Endothelial cell of umbilical vein (primary cell): ENCODE measurements at regions not wholly inside any gene's neighbourhood (a gene's known extent, or its start where the extent isn't known, plus 50 kb on each side); places are given as distances from the start of the nearest gene placed in this dataset.

Experiments
- BruUV-seq: library from RNA; stranded (reverse); fragments of 400-500 nt; replicated peaks from 2 replicates; lab custom pipeline; 2021; lab: Mats Ljungman, UMichigan
- CTCF ChIA-PET: fragments of 300-600, 350-600 bp; sonication (Branson Sonifier 250); formaldehyde crosslinking; loops from one replicate; lab custom pipeline; 2021; ENCODE audit warnings: antibody characterized with exemption, inconsistent platforms; lab: Charles Lee
- POLR2A ChIA-PET: fragments of 300-600, 350-600 bp; sonication (Branson Sonifier 250); formaldehyde crosslinking; loops from one replicate; lab custom pipeline; 2021; ENCODE audit warnings: antibody characterized with exemption, inconsistent platforms; lab: Charles Lee
- DNase-seq: peaks from one replicate; pipeline ENCODE4 v3.0.0-alpha.2; 2011; ENCODE audit warnings: low read depth, low spot score
- FAIRE-seq: peaks from 2 replicates; lab custom pipeline; 2011; peaks lifted over from hg19 to GRCh38; lab: Jason Lieb, UNC
- H2AFZ ChIP-seq: 2 replicates; pipeline ENCODE4 v1.6.0; 2012; ENCODE audit warnings: low read depth, low read length, control low read depth, inconsistent platforms
- H3K27ac ChIP-seq: 2 replicates; pipeline ENCODE4 v1.5.1; 2011; ENCODE audit warnings: low read depth, mild to moderate bottlenecking, control low read depth, low read length, moderate library complexity; ENCODE audit not compliant: insufficient read depth
- H3K27me3 ChIP-seq, 2 experiments: 2 replicates each; pipeline versions ENCODE4 v1.6.0 to v1.6.1; 2011; ENCODE audit warnings: low read length in 2 of 2, mixed read lengths in 1 of 2; ENCODE audit not compliant: control insufficient read depth in 2 of 2, insufficient read depth in 2 of 2
- H3K36me3 ChIP-seq, 2 experiments: 2 replicates in 1 of 2; 3 replicates in 1 of 2; pipeline ENCODE4 v1.5.1; 2011; ENCODE audit warnings: low read length in 2 of 2, mild to moderate bottlenecking in 1 of 2, moderate library complexity in 1 of 2; ENCODE audit not compliant: control insufficient read depth in 2 of 2, insufficient read depth in 2 of 2; ENCODE audit errors: extremely low read depth in 1 of 2
- H3K4me1 ChIP-seq: 3 replicates; pipeline ENCODE4 v1.5.1; 2011; ENCODE audit warnings: mild to moderate bottlenecking, low read length; ENCODE audit not compliant: control insufficient read depth, insufficient read depth; ENCODE audit errors: extremely low read depth
- H3K4me2 ChIP-seq: 2 replicates; pipeline ENCODE4 v1.6.1; 2011; ENCODE audit warnings: low read length, control low read depth, mixed read lengths; ENCODE audit not compliant: insufficient read depth
- H3K4me3 ChIP-seq, 3 experiments: fragments of 200-600 bp in 1 of 3; sonication (generic), shearing (Covaris generic) in 1 of 3; replicated peaks in 1 of 3; 2 replicates each; pipeline ENCODE4 v1.5.1; 2011 to 2016; ENCODE audit warnings: control low read depth in 3 of 3, low read length in 3 of 3, mild to moderate bottlenecking in 2 of 3, inconsistent platforms in 1 of 3, low read depth in 1 of 3, moderate library complexity in 1 of 3; ENCODE audit not compliant: insufficient read depth in 1 of 3
- H3K79me2 ChIP-seq: 2 replicates; pipeline ENCODE4 v1.6.0; 2012; ENCODE audit warnings: low read length, inconsistent platforms; ENCODE audit not compliant: control insufficient read depth, insufficient read depth
- H3K9ac ChIP-seq: replicated peaks from 2 replicates; pipeline ENCODE3; 2011; ENCODE audit warnings: low read length, control low read depth; ENCODE audit not compliant: insufficient read depth; ENCODE audit errors: extremely low read depth
- H3K9me1 ChIP-seq: replicated peaks from 3 replicates; pipeline ENCODE4 v1.6.0; 2011; ENCODE audit warnings: mild to moderate bottlenecking, low read length; ENCODE audit not compliant: control insufficient read depth, insufficient read depth; ENCODE audit errors: extremely low read depth
- H3K9me3 ChIP-seq: replicated peaks from 2 replicates; pipeline ENCODE4 v1.5.1; 2012; ENCODE audit warnings: low read length, inconsistent platforms; ENCODE audit not compliant: control insufficient read depth, insufficient read depth
- H4K20me1 ChIP-seq: replicated peaks from 2 replicates; pipeline ENCODE3; 2011; ENCODE audit warnings: mild to moderate bottlenecking, low read length; ENCODE audit not compliant: control insufficient read depth, insufficient read depth; ENCODE audit errors: extremely low read depth
- CTCF ChIP-seq, 2 donors: IDR thresholded peaks; 1 replicate in 1 of 2; 2 replicates in 1 of 2; pipeline ENCODE4 v1.5.1; 2011; ENCODE audit warnings: low read length in 2 of 2, mild to moderate bottlenecking in 2 of 2, moderate library complexity in 2 of 2, control low read depth in 1 of 2, inconsistent platforms in 1 of 2, low read depth in 1 of 2; ENCODE audit not compliant: insufficient read depth in 1 of 2; ENCODE audit errors: extremely low read depth in 1 of 2
- EZH2 ChIP-seq: IDR thresholded peaks from 2 replicates; pipeline ENCODE4 v1.6.1; 2012; ENCODE audit warnings: borderline replicate concordance, low read depth, mild to moderate bottlenecking, moderate library complexity, low read length, inconsistent platforms; ENCODE audit not compliant: severe bottlenecking
- FOS ChIP-seq: IDR thresholded peaks from 2 replicates; pipeline ENCODE4 v1.6.1; 2011; ENCODE audit warnings: mild to moderate bottlenecking, low read length, moderate library complexity, borderline replicate concordance; ENCODE audit not compliant: insufficient read depth
- GATA2 ChIP-seq: IDR thresholded peaks from 2 replicates; pipeline ENCODE4 v1.7.0; 2011; ENCODE audit warnings: low read depth, mild to moderate bottlenecking, moderate library complexity, mixed read lengths, low read length; ENCODE audit not compliant: insufficient read length, insufficient read depth
- JUN ChIP-seq: IDR thresholded peaks from 2 replicates; pipeline ENCODE4 v1.6.1; 2011; ENCODE audit warnings: borderline replicate concordance, low read depth; ENCODE audit not compliant: insufficient read length, insufficient read depth
- MAX ChIP-seq: IDR thresholded peaks from 2 replicates; pipeline ENCODE4 v1.6.1; 2011; ENCODE audit not compliant: insufficient read depth, insufficient read length
- MYC ChIP-seq: IDR thresholded peaks from one replicate; pipeline ENCODE4 v1.6.1; 2011; ENCODE audit warnings: mild to moderate bottlenecking, low read depth, low read length
- POLR2A ChIP-seq: IDR thresholded peaks from 2 replicates; pipeline ENCODE4 v1.6.1; 2012; ENCODE audit warnings: low read depth, mild to moderate bottlenecking, control low read depth, low read length
- POLR2AphosphoS5 ChIP-seq: IDR thresholded peaks from 2 replicates; pipeline ENCODE4 v1.6.1; 2012; ENCODE audit warnings: low read depth, mild to moderate bottlenecking, control low read depth, low read length, moderate library complexity; ENCODE audit not compliant: insufficient read depth
- dilution Hi-C: fragments of 300-500 bp; cut with MboI; formaldehyde crosslinking; loops from one replicate; pipeline ENCODE4 v1.15.0; 2019; ENCODE audit warnings: low sequenced_read_pairs; ENCODE audit not compliant: extremely low pct_ligation_motif_present
- intact Hi-C: fragments of 100-400 bp; cut with micrococcal nuclease; formaldehyde crosslinking; loops from one replicate; pipeline ENCODE4 v1.10.0; 2022

GRCh38 chr5:144659634-144660227 lies 489.1 kb downstream of the KCTD16 start:
- intact Hi-C loops: no loop called here
- no peak overlapping the region for H3K4me3 ChIP-seq
- TF ChIP-seq FOS (no peak), JUN (no peak), MAX (no peak), POLR2AphosphoS5 (no peak), MYC (no peak), EZH2 (no peak), POLR2A (no peak), GATA2 (no peak), CTCF (IDR thresholded peaks at IDR 0.05; ENCODE audit: extremely low read depth in 1 of 2, insufficient read depth in 1 of 2, low read depth in 1 of 2, low read length in 2 of 2) (no peak)
- no peak overlapping the region for H2AFZ ChIP-seq
- H3K4me1 ChIP-seq: no peaks in the 10 kb centered on the region
- H3K9me1 ChIP-seq: no peaks in the 10 kb centered on the region
- no peaks in the 10 kb centered on the region for H4K20me1 ChIP-seq
- H3K9ac ChIP-seq: no peak overlapping the region
- no peaks in the 10 kb centered on the region for H3K36me3 ChIP-seq
- CTCF ChIA-PET: no interaction called here
- no TSS peak for BruUV-seq
- POLR2A ChIA-PET: no interaction called here
- dilution Hi-C loops: no loop called here
- no peaks in the 10 kb centered on the region for H3K27me3 ChIP-seq
- no peak overlapping the region for H3K27ac ChIP-seq
- H3K4me2 ChIP-seq: no peak overlapping the region
- no peaks in the 10 kb centered on the region for H3K9me3 ChIP-seq
- no peak for FAIRE-seq
- no peak for DNase-seq
- no peaks in the 10 kb centered on the region for H3K79me2 ChIP-seq
